IMR-90 (cell line): ENCODE measurements at regions not wholly inside any gene's neighbourhood (a gene's known extent, or its start where the extent isn't known, plus 50 kb on each side); places are given as distances from the start of the nearest gene placed in this dataset.

Experiments
- ATAC-seq: fragments of 200-7000 bp; cut with Tn5 transposase; 2 replicates; pipeline ENCODE4 v1.9.1; 2020; ENCODE audit warnings: low read depth, mild to moderate bottlenecking, moderate library complexity
- BruUV-seq: library from RNA; stranded (reverse); fragments of 400-500 nt; replicated peaks from 2 replicates; lab custom pipeline; 2021; lab: Mats Ljungman, UMichigan
- CTCF ChIA-PET: fragments of 300-600 bp; formaldehyde crosslinking; extraction: SDS; loops from one replicate; lab custom pipeline; 2021; ENCODE audit warnings: antibody characterized with exemption; lab: Yijun Ruan, JAX
- POLR2A ChIA-PET: fragments of 300-600 bp; sonication (Branson Sonifier 250); formaldehyde crosslinking; loops from one replicate; lab custom pipeline; 2022; ENCODE audit warnings: antibody characterized with exemption; ENCODE audit not compliant: unreplicated experiment; lab: Charles Lee
- DNase-seq: peaks from one replicate; pipeline ENCODE4 v3.0.0; 2013
- H2AFZ ChIP-seq: replicated peaks from 2 replicates; pipeline ENCODE3; 2013; ENCODE audit warnings: low read length, mild to moderate bottlenecking; ENCODE audit not compliant: poor library complexity
- H2AK5ac ChIP-seq: 2 replicates; pipeline ENCODE4 v1.6.1; 2013; ENCODE audit warnings: low read depth, low read length, inconsistent platforms
- H2AK9ac ChIP-seq: replicated peaks from 2 replicates; pipeline ENCODE3; 2013; ENCODE audit warnings: mild to moderate bottlenecking, low read depth, low read length, moderate library complexity; ENCODE audit not compliant: poor library complexity
- H2BK120ac ChIP-seq: 2 replicates; pipeline ENCODE4 v1.6.1; 2013; ENCODE audit warnings: low read depth, low read length, inconsistent platforms
- H2BK15ac ChIP-seq: 3 replicates; pipeline ENCODE4 v1.6.1; 2013; ENCODE audit warnings: low read depth, low read length, inconsistent platforms
- H2BK20ac ChIP-seq: 2 replicates; pipeline ENCODE4 v1.6.1; 2013; ENCODE audit warnings: low read depth, mild to moderate bottlenecking, inconsistent platforms, low read length, moderate library complexity
- H2BK5ac ChIP-seq: 2 replicates; pipeline ENCODE4 v1.6.1; 2013; ENCODE audit warnings: mild to moderate bottlenecking, low read depth, low read length, inconsistent platforms; ENCODE audit not compliant: poor library complexity, severe bottlenecking
- H3K14ac ChIP-seq: replicated peaks from 2 replicates; pipeline ENCODE4 v1.6.1; 2013; ENCODE audit warnings: low read depth, low read length, inconsistent platforms
- H3K18ac ChIP-seq: 2 replicates; pipeline ENCODE4 v1.6.1; 2013; ENCODE audit warnings: low read depth, low read length, control low read depth
- H3K23ac ChIP-seq: 2 replicates; pipeline ENCODE4 v1.6.1; 2013; ENCODE audit warnings: low read depth, low read length, inconsistent platforms
- H3K27ac ChIP-seq: 2 replicates; pipeline ENCODE4 v1.5.1; 2013; ENCODE audit warnings: mild to moderate bottlenecking, control low read depth, low read length; ENCODE audit not compliant: insufficient read depth
- H3K27me3 ChIP-seq: 2 replicates; pipeline ENCODE4 v1.6.1; 2013; ENCODE audit warnings: low read length; ENCODE audit not compliant: control insufficient read depth, insufficient read depth
- H3K36me3 ChIP-seq: 2 replicates; pipeline ENCODE4 v1.6.1; 2013; ENCODE audit warnings: low read length, mixed read lengths; ENCODE audit not compliant: control insufficient read depth, insufficient read depth
- H3K4ac ChIP-seq: 2 replicates; pipeline ENCODE4 v1.6.1; 2013; ENCODE audit warnings: low read depth, low read length, inconsistent platforms
- H3K4me1 ChIP-seq: 2 replicates; pipeline ENCODE4 v1.6.1; 2013; ENCODE audit warnings: low read length, mixed read lengths; ENCODE audit not compliant: control insufficient read depth, insufficient read depth
- H3K4me2 ChIP-seq: 2 replicates; pipeline ENCODE4 v1.6.1; 2013; ENCODE audit warnings: low read depth, mild to moderate bottlenecking, control low read depth, low read length, moderate library complexity
- H3K4me3 ChIP-seq: 2 replicates; pipeline ENCODE4 v1.5.1; 2013; ENCODE audit warnings: low read depth, mild to moderate bottlenecking, control low read depth, low read length, moderate library complexity; ENCODE audit not compliant: insufficient read depth
- H3K56ac ChIP-seq: 2 replicates; pipeline ENCODE4 v1.6.1; 2013; ENCODE audit warnings: low read length, inconsistent platforms; ENCODE audit not compliant: insufficient read depth; ENCODE audit errors: extremely low read depth
- H3K79me1 ChIP-seq, 2 experiments: 2 replicates each; pipeline ENCODE4 v1.6.1; 2013; ENCODE audit warnings: low read length in 2 of 2, inconsistent platforms in 1 of 2, low read depth in 1 of 2
- H3K9ac ChIP-seq: 2 replicates; pipeline ENCODE4 v1.6.1; 2013; ENCODE audit warnings: low read depth, low read length, control low read depth
- H3K9me1 ChIP-seq: 2 replicates; pipeline ENCODE4 v1.6.1; 2013; ENCODE audit warnings: low read length, inconsistent platforms; ENCODE audit not compliant: insufficient read depth
- H3K9me3 ChIP-seq: 2 replicates; pipeline ENCODE4 v1.6.1; 2013; ENCODE audit warnings: low read length; ENCODE audit not compliant: control insufficient read depth, insufficient read depth
- H4K20me1 ChIP-seq: 2 replicates; pipeline ENCODE4 v1.6.1; 2013; ENCODE audit warnings: low read length, inconsistent platforms; ENCODE audit not compliant: insufficient read depth
- H4K5ac ChIP-seq: 2 replicates; pipeline ENCODE4 v1.6.1; 2013; ENCODE audit warnings: mild to moderate bottlenecking, low read depth, low read length, control low read depth
- H4K8ac ChIP-seq, 2 experiments: 2 replicates each; pipeline ENCODE4 v1.6.1; 2013; ENCODE audit warnings: low read depth in 2 of 2, low read length in 2 of 2, control low read depth in 1 of 2, inconsistent platforms in 1 of 2
- H4K91ac ChIP-seq: 2 replicates; pipeline ENCODE4 v1.6.1; 2013; ENCODE audit warnings: low read depth, low read length, inconsistent platforms; ENCODE audit not compliant: insufficient read depth
- CEBPB ChIP-seq: IDR thresholded peaks from 2 replicates; pipeline ENCODE4 v1.6.1; 2012; ENCODE audit warnings: low read depth, low read length, improper control_type of control experiment
- CHD1 ChIP-seq: IDR thresholded peaks from 2 replicates; pipeline ENCODE4 v1.6.1; 2012; ENCODE audit warnings: low read depth, low read length, improper control_type of control experiment
- FOS ChIP-seq: fragments of 150-350 bp; IDR thresholded peaks from 2 replicates; pipeline ENCODE4 v1.6.1; 2016; ENCODE audit warnings: low read depth, low read length
- MAFK ChIP-seq: IDR thresholded peaks from 2 replicates; pipeline ENCODE4 v1.6.1; 2012; ENCODE audit warnings: low read depth, low read length, improper control_type of control experiment
- MAZ ChIP-seq: IDR thresholded peaks from 2 replicates; pipeline ENCODE4 v1.6.1; 2012; ENCODE audit warnings: low read depth, mild to moderate bottlenecking, low read length, improper control_type of control experiment, moderate library complexity, borderline replicate concordance
- NFE2L2 ChIP-seq: fragments of 150-350 bp; IDR thresholded peaks from 2 replicates; pipeline ENCODE4 v1.6.1; 2016; ENCODE audit warnings: low read depth, mild to moderate bottlenecking, low read length
- RAD21 ChIP-seq: IDR thresholded peaks from 2 replicates; pipeline ENCODE4 v1.6.1; 2012; ENCODE audit warnings: low read length, improper control_type of control experiment
- WGBS, 2 experiments: methylation state at CpG; one replicate each; pipeline versions ENCODE4 v1.1.5 to v1.1.7; 2013; ENCODE audit warnings: missing lambda C conversion rate in 2 of 2; ENCODE audit not compliant: insufficient read length in 1 of 2; ENCODE audit errors: extremely low coverage in 2 of 2; 5-methylcytosine and 5-hydroxymethylcytosine counted together
- dilution Hi-C: fragments of 300-500 bp; cut with HindIII; formaldehyde crosslinking; loops from one replicate; pipeline ENCODE4 v1.14.3; 2018; ENCODE audit warnings: low sequenced_read_pairs; ENCODE audit not compliant: unreplicated experiment
- in situ Hi-C: fragments of 300-500 bp; cut with MboI; formaldehyde crosslinking; loops from 3 replicates; pipeline ENCODE4 v1.14.3; 2019; ENCODE audit warnings: low sequenced_read_pairs, inconsistent platforms, mixed read lengths
- intact Hi-C: fragments of 100-400 bp; cut with micrococcal nuclease; formaldehyde crosslinking; loops from 2 replicates; pipeline ENCODE4 v1.10.0; 2022
- TF ChIP-seq, protein P1 (sequence below): fragments of 150-350 bp; IDR thresholded peaks from 2 replicates; pipeline ENCODE4 v1.6.1; 2017; ENCODE audit warnings: mild to moderate bottlenecking, antibody characterized with exemption, low read length, low read depth
- TF ChIP-seq, protein P2 (sequence below): fragments of 150-350 bp; IDR thresholded peaks from 2 replicates; pipeline ENCODE4 v1.6.1; 2016; ENCODE audit warnings: low read depth, mild to moderate bottlenecking, low read length, moderate library complexity, borderline replicate concordance

DNA sequence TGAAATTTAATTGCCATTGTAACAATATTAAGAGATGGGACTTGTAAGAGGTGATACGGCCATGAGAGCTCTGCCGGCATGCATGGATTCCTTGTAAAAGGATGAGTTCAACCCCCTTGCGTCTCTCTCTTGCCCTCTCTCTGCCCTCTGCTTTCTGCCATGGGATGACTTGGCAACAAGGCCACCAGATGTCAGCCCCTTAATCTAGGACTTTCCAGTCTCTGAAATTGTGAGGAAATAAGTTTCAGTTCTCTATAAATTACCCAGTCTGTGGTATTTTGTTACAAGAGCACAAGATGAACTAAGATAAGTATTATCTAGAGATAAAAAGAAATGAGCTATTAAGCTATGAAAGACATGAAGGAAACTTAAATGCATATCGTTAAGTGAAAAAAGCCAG is 145.7 kb upstream of the AHR start:
- Histone ChIP-seq H3K36me3 (no peaks in the 10 kb centered on the region), H3K4me2 (no peak overlapping the region), H2AK9ac (no peak overlapping the region), H3K14ac (no peak overlapping the region), H3K18ac (no peak overlapping the region), H2BK15ac (no peak overlapping the region), H3K56ac (no peak overlapping the region), H3K4ac (no peak overlapping the region), H3K23ac (no peak overlapping the region), H3K79me1 (no peaks in the 10 kb centered on the region), H3K9me3 (no peaks in the 10 kb centered on the region), H2BK5ac (no peak overlapping the region), H2BK20ac (no peak overlapping the region), H4K20me1 (no peaks in the 10 kb centered on the region), H3K4me3 (no peak overlapping the region), H2BK120ac (no peak overlapping the region), H4K8ac (no peak overlapping the region), H3K27me3 (no peaks in the 10 kb centered on the region), H3K9me1 (no peaks in the 10 kb centered on the region; the same call in 1 of the 2 replicates), H4K91ac (no peak overlapping the region), H3K4me1 (no peaks in the 10 kb centered on the region), H2AFZ (no peak overlapping the region), H3K27ac (no peak overlapping the region), H4K5ac (no peak overlapping the region), H2AK5ac (no peak overlapping the region), H3K9ac (no peak overlapping the region)
- no peak for ATAC-seq
- BruUV-seq, result no TSS peak
- WGBS, 2 experiments, result no CpG with 5 or more reads among the region's 4 CpGs
- in situ Hi-C loops (no loop called here), intact Hi-C loops (no loop called here), dilution Hi-C loops (no loop called here)
- no peak for DNase-seq
- TF ChIP-seq, protein P1, sequence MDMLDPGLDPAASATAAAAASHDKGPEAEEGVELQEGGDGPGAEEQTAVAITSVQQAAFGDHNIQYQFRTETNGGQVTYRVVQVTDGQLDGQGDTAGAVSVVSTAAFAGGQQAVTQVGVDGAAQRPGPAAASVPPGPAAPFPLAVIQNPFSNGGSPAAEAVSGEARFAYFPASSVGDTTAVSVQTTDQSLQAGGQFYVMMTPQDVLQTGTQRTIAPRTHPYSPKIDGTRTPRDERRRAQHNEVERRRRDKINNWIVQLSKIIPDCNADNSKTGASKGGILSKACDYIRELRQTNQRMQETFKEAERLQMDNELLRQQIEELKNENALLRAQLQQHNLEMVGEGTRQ, result no peak
- TF ChIP-seq CEBPB, result no peak
- no peak for TF ChIP-seq CHD1
- TF ChIP-seq, protein P2, sequence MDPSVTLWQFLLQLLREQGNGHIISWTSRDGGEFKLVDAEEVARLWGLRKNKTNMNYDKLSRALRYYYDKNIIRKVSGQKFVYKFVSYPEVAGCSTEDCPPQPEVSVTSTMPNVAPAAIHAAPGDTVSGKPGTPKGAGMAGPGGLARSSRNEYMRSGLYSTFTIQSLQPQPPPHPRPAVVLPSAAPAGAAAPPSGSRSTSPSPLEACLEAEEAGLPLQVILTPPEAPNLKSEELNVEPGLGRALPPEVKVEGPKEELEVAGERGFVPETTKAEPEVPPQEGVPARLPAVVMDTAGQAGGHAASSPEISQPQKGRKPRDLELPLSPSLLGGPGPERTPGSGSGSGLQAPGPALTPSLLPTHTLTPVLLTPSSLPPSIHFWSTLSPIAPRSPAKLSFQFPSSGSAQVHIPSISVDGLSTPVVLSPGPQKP, result no peak
- no peak for TF ChIP-seq RAD21
- TF ChIP-seq MAZ, result no peak
- no peak for TF ChIP-seq NFE2L2
- TF ChIP-seq MAFK, result no peak
- TF ChIP-seq FOS, result no peak
- CTCF ChIA-PET, result interaction anchor here (1.3 kb wide), 1 partner anchor 21 kb away, joined by 3 read pairs; no protein-coding TSS in a partner anchor
- POLR2A ChIA-PET, result no interaction called here
